Keratinocyte (primary cell): ENCODE measurements at regions not wholly inside any gene's neighbourhood (a gene's known extent, or its start where the extent isn't known, plus 50 kb on each side); places are given as distances from the start of the nearest gene placed in this dataset.

Experiments
- DNase-seq: peaks from one replicate; pipeline ENCODE4 v3.0.0-alpha.2; 2011; ENCODE audit warnings: low read depth, missing footprints, low spot score
- FAIRE-seq: peaks from 2 replicates; lab custom pipeline; 2011; peaks lifted over from hg19 to GRCh38; lab: Jason Lieb, UNC
- H2AFZ ChIP-seq: 2 replicates; pipeline ENCODE4 v1.6.0; 2012; ENCODE audit warnings: low read length, control low read depth, inconsistent platforms; ENCODE audit not compliant: control insufficient read depth
- H3K27ac ChIP-seq: 2 replicates; pipeline ENCODE4 v1.5.1; 2011; ENCODE audit warnings: low read length; ENCODE audit not compliant: control insufficient read depth, insufficient read depth
- H3K27me3 ChIP-seq: 3 replicates; pipeline ENCODE4 v1.6.0; 2011; ENCODE audit warnings: low read length; ENCODE audit not compliant: control insufficient read depth, insufficient read depth; ENCODE audit errors: extremely low read depth
- H3K36me3 ChIP-seq, 2 experiments: 2 replicates in 1 of 2; 3 replicates in 1 of 2; pipeline ENCODE4 v1.5.1; 2011; ENCODE audit warnings: low read length in 2 of 2, mild to moderate bottlenecking in 1 of 2; ENCODE audit not compliant: control insufficient read depth in 2 of 2, insufficient read depth in 2 of 2; ENCODE audit errors: extremely low read depth in 1 of 2
- H3K4me1 ChIP-seq: 3 replicates; pipeline ENCODE4 v1.5.1; 2011; ENCODE audit warnings: low read length; ENCODE audit not compliant: control insufficient read depth, insufficient read depth; ENCODE audit errors: extremely low read depth
- H3K4me2 ChIP-seq: 3 replicates; pipeline ENCODE4 v1.6.0; 2011; ENCODE audit warnings: low read depth, low read length; ENCODE audit not compliant: control insufficient read depth, insufficient read depth; ENCODE audit errors: extremely low read depth
- H3K4me3 ChIP-seq, 3 experiments: fragments of 200-600 bp in 1 of 3; sonication (generic) in 1 of 3; 2 replicates in 2 of 3; 3 replicates in 1 of 3; pipeline ENCODE4 v1.5.1; 2011 to 2016; ENCODE audit warnings: low read length in 3 of 3, mild to moderate bottlenecking in 3 of 3, control low read depth in 2 of 3, inconsistent platforms in 1 of 3, low read depth in 1 of 3, mixed read lengths in 1 of 3, mixed run types in 1 of 3, moderate library complexity in 1 of 3; ENCODE audit not compliant: control insufficient read depth in 2 of 3, insufficient read depth in 2 of 3; ENCODE audit errors: extremely low read depth in 1 of 3
- H3K79me2 ChIP-seq: 2 replicates; pipeline ENCODE4 v1.6.0; 2012; ENCODE audit warnings: low read length; ENCODE audit not compliant: control insufficient read depth, insufficient read depth
- H3K9ac ChIP-seq: 3 replicates; pipeline ENCODE4 v1.6.0; 2011; ENCODE audit warnings: low read length; ENCODE audit not compliant: control insufficient read depth, insufficient read depth; ENCODE audit errors: extremely low read depth
- H3K9me1 ChIP-seq: 3 replicates; pipeline ENCODE4 v1.6.0; 2011; ENCODE audit warnings: low read length; ENCODE audit not compliant: control insufficient read depth, insufficient read depth; ENCODE audit errors: extremely low read depth
- H3K9me3 ChIP-seq: 2 replicates; pipeline ENCODE4 v1.5.1; 2012; ENCODE audit warnings: low read depth, low read length; ENCODE audit not compliant: control insufficient read depth
- H4K20me1 ChIP-seq: 3 replicates; pipeline ENCODE4 v1.6.0; 2011; ENCODE audit warnings: low read length; ENCODE audit not compliant: control insufficient read depth, insufficient read depth; ENCODE audit errors: extremely low read depth
- CTCF ChIP-seq, 3 experiments: IDR thresholded peaks in 1 of 3; conservative IDR thresholded peaks in 1 of 3; optimal IDR thresholded peaks in 1 of 3; 2 replicates in 2 of 3; 3 replicates in 1 of 3; pipeline versions ENCODE3 to v1.5.1; 2011; ENCODE audit warnings: low read length in 3 of 3, mild to moderate bottlenecking in 3 of 3, moderate library complexity in 2 of 3, control low read depth in 1 of 3, inconsistent platforms in 1 of 3; ENCODE audit not compliant: insufficient read depth in 2 of 3; ENCODE audit errors: extremely low read depth in 1 of 3
- EZH2 ChIP-seq: IDR thresholded peaks from one replicate; pipeline ENCODE4 v1.6.1; 2012; ENCODE audit warnings: inconsistent platforms, mild to moderate bottlenecking, low read length, moderate library complexity
- dilution Hi-C: fragments of 300-500 bp; cut with MboI; formaldehyde crosslinking; loops from one replicate; pipeline ENCODE4 v1.7.0; 2020; ENCODE audit warnings: low sequenced_read_pairs; ENCODE audit not compliant: extremely low pct_ligation_motif_present

GRCh38 chr21:30101967-30102366 lies 64.6 kb downstream of the CLDN17 start:
- FAIRE-seq, result no peak
- H4K20me1 ChIP-seq, result no peaks in the 10 kb centered on the region
- no peak overlapping the region for H3K4me2 ChIP-seq
- no peak overlapping the region for H3K4me3 ChIP-seq
- no peak overlapping the region for H2AFZ ChIP-seq
- H3K79me2 ChIP-seq, result no peaks in the 10 kb centered on the region
- TF ChIP-seq EZH2, result no peak
- no peak for TF ChIP-seq CTCF (optimal IDR thresholded peaks at IDR 0.05 in 1 of 3, IDR thresholded peaks at IDR 0.05 in 1 of 3, conservative IDR thresholded peaks at IDR 0.05 in 1 of 3; ENCODE audit: extremely low read depth in 1 of 3, insufficient read depth in 2 of 3, low read length in 3 of 3)
- H3K9me1 ChIP-seq, result no peaks in the 10 kb centered on the region
- H3K27ac ChIP-seq, result no peak overlapping the region
- no peaks in the 10 kb centered on the region for H3K27me3 ChIP-seq
- no peak for DNase-seq
- H3K9ac ChIP-seq, result no peak overlapping the region
- dilution Hi-C loops, result no loop called here
- no peaks in the 10 kb centered on the region for H3K4me1 ChIP-seq
- no peaks in the 10 kb centered on the region for H3K36me3 ChIP-seq
- no peaks in the 10 kb centered on the region for H3K9me3 ChIP-seq

DNA sequence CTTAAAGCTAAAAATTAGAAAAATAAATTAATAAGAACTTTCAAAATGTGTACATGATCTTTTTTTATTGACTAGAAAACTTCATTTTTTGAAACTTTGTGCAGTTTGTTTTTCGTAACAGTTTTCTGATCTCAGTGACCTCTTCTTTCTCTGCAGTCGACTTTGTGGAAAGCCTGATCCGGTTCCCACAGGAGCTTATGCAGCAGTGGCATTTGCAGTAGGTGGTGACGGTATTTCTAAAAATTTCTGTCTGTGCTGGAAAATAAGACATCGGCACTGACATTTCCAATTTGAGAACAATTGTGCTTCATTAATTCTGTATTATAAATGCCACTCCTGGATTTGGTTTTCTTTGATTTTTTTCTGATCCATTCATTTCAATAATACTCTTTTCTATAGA lies 68.8 kb downstream of the CLDN17 start:
- H3K4me3 ChIP-seq, result no peak overlapping the region
- no peaks in the 10 kb centered on the region for H3K4me1 ChIP-seq
- H4K20me1 ChIP-seq, result no peaks in the 10 kb centered on the region
- H3K9ac ChIP-seq, result no peak overlapping the region
- no peaks in the 10 kb centered on the region for H3K79me2 ChIP-seq
- no peaks in the 10 kb centered on the region for H3K27me3 ChIP-seq
- dilution Hi-C loops, result no loop called here
- no peaks in the 10 kb centered on the region for H3K36me3 ChIP-seq
- H3K4me2 ChIP-seq, result no peak overlapping the region
- DNase-seq, result no peak
- no peak overlapping the region for H3K27ac ChIP-seq
- no peak for FAIRE-seq
- no peaks in the 10 kb centered on the region for H3K9me3 ChIP-seq
- TF ChIP-seq CTCF (optimal IDR thresholded peaks at IDR 0.05 in 1 of 3, IDR thresholded peaks at IDR 0.05 in 1 of 3, conservative IDR thresholded peaks at IDR 0.05 in 1 of 3; ENCODE audit: extremely low read depth in 1 of 3, insufficient read depth in 2 of 3, low read length in 3 of 3), result no peak
- no peak for TF ChIP-seq EZH2
- H2AFZ ChIP-seq, result no peak overlapping the region
- no peaks in the 10 kb centered on the region for H3K9me1 ChIP-seq
